DMS153 treated with DMSO at 0.1 percent for 48 hours (cell line): ENCODE measurements at regions not wholly inside any gene's neighbourhood (a gene's known extent, or its start where the extent isn't known, plus 50 kb on each side); places are given as distances from the start of the nearest gene placed in this dataset.

ENCODE experiments used
- DNase-seq: peaks from one replicate; lab custom pipeline; 2025; ENCODE audit not compliant: unreplicated experiment; lab: John Stamatoyannopoulos, UW

- no peak for DNase-seq
These were observed 297.4 kb upstream of the HSF2 start for GRCh38 chr6:122102026-122102425.

GRCh38 chr6:122107256-122107852 is 292.1 kb upstream of the HSF2 start:
- DNase-seq: no peak

GRCh38 chr6:122109075-122109474 is 290.4 kb upstream of the HSF2 start:
- DNase-seq: no peak

- DNase-seq: no peak
These were observed 284.7 kb upstream of the HSF2 start for GRCh38 chr6:122114717-122115116.

- DNase-seq: no peak
These were observed 283.2 kb upstream of the HSF2 start for GRCh38 chr6:122116119-122116834.

- no peak for DNase-seq
These were observed 282.4 kb upstream of the HSF2 start for GRCh38 chr6:122116835-122117627.

- DNase-seq: no peak
These were observed 280.4 kb upstream of the HSF2 start for GRCh38 chr6:122118945-122119506.

GRCh38 chr6:122122202-122122601 is 277.2 kb upstream of the HSF2 start:
- DNase-seq: no peak

- DNase-seq: no peak
These were observed 276.8 kb upstream of the HSF2 start for GRCh38 chr6:122122686-122123085.

GRCh38 chr6:122124908-122125307 is 274.5 kb upstream of the HSF2 start:
- DNase-seq: no peak

GRCh38 chr6:122126894-122127293 is 272.6 kb upstream of the HSF2 start:
- DNase-seq: no peak

GRCh38 chr6:122128445-122128844 is 271.0 kb upstream of the HSF2 start:
- DNase-seq: no peak

- DNase-seq: no peak
These were observed 270.0 kb upstream of the HSF2 start for GRCh38 chr6:122129313-122130025.

GRCh38 chr6:122130026-122130348 is 269.5 kb upstream of the HSF2 start:
- no peak for DNase-seq

- DNase-seq: no peak
These were observed 268.9 kb upstream of the HSF2 start for GRCh38 chr6:122130518-122130917.

GRCh38 chr6:122136386-122136785 is 263.1 kb upstream of the HSF2 start:
- no peak for DNase-seq

GRCh38 chr6:122140031-122140430 is 259.4 kb upstream of the HSF2 start:
- DNase-seq: no peak

GRCh38 chr6:122141246-122141645 is 258.2 kb upstream of the HSF2 start:
- DNase-seq: no peak

GRCh38 chr6:122143813-122144601 is 255.4 kb upstream of the HSF2 start:
- no peak for DNase-seq

- no peak for DNase-seq
These were observed 254.2 kb upstream of the HSF2 start for GRCh38 chr6:122145246-122145645.
